ENCODE measurements at regions not wholly inside any gene's neighbourhood (a gene's known extent, or its start where the extent isn't known, plus 50 kb on each side); places are given as distances from the start of the nearest gene placed in this dataset.

DNA sequence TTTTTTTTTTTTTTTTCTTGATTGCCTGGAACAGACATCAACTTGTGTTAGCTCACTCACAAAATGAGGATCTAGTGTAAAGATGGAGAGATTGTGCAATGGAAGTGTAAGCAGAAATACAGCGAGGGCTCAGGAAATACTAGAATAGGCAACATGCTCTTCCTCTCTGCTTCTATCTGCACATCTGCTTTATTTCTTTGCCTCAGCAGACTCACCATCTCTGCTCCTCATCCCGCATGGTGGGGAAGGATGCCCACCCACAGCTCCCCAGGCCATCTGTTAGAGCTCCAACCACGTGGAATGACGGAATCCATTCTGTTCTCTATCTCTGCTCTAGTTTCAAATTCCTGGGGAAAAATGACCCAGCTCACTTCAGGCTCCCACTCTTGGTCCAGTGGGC, 128.0 kb upstream of the ADAMTS9 start:
- no peak overlapping the region for H3K4me3 ChIP-seq (ENCODE audit: low read depth, low read length)
- no peak for DNase-seq (ENCODE audit: low read depth)
- FAIRE-seq = no peak
- TF ChIP-seq, protein P1, sequence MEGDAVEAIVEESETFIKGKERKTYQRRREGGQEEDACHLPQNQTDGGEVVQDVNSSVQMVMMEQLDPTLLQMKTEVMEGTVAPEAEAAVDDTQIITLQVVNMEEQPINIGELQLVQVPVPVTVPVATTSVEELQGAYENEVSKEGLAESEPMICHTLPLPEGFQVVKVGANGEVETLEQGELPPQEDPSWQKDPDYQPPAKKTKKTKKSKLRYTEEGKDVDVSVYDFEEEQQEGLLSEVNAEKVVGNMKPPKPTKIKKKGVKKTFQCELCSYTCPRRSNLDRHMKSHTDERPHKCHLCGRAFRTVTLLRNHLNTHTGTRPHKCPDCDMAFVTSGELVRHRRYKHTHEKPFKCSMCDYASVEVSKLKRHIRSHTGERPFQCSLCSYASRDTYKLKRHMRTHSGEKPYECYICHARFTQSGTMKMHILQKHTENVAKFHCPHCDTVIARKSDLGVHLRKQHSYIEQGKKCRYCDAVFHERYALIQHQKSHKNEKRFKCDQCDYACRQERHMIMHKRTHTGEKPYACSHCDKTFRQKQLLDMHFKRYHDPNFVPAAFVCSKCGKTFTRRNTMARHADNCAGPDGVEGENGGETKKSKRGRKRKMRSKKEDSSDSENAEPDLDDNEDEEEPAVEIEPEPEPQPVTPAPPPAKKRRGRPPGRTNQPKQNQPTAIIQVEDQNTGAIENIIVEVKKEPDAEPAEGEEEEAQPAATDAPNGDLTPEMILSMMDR (IDR thresholded peaks at IDR 0.05; ENCODE audit: insufficient read depth, low read length, severe bottlenecking) = no peak
- H3K36me3 ChIP-seq (ENCODE audit: control insufficient read depth, insufficient read depth, low read length) = no peaks in the 10 kb centered on the region
- H3K27me3 ChIP-seq (ENCODE audit: control insufficient read depth, insufficient read depth, low read length) = no peaks in the 10 kb centered on the region

GRCh38 chr3:64815195-64815631, 127.4 kb upstream of the ADAMTS9 start:
- H3K36me3 ChIP-seq (ENCODE audit: control insufficient read depth, insufficient read depth, low read length) = no peaks in the 10 kb centered on the region
- H3K27me3 ChIP-seq (ENCODE audit: control insufficient read depth, insufficient read depth, low read length) = no peaks in the 10 kb centered on the region
- TF ChIP-seq, protein P1 (IDR thresholded peaks at IDR 0.05; ENCODE audit: insufficient read depth, low read length, severe bottlenecking) = no peak
- no peak overlapping the region for H3K4me3 ChIP-seq (ENCODE audit: low read depth, low read length)
- DNase-seq (ENCODE audit: low read depth) (no peak), FAIRE-seq (no peak)

- no peaks in the 10 kb centered on the region for H3K36me3 ChIP-seq (ENCODE audit: control insufficient read depth, insufficient read depth, low read length)
- H3K4me3 ChIP-seq (ENCODE audit: low read depth, low read length) = no peak overlapping the region
- DNase-seq (ENCODE audit: low read depth) (no peak), FAIRE-seq (no peak)
- no peaks in the 10 kb centered on the region for H3K27me3 ChIP-seq (ENCODE audit: control insufficient read depth, insufficient read depth, low read length)
- TF ChIP-seq, protein P1 (IDR thresholded peaks at IDR 0.05; ENCODE audit: insufficient read depth, low read length, severe bottlenecking) = no peak
These were observed 126.6 kb upstream of the ADAMTS9 start for GRCh38 chr3:64814351-64814750.

- TF ChIP-seq, protein P1 (IDR thresholded peaks at IDR 0.05; ENCODE audit: insufficient read depth, low read length, severe bottlenecking) = no peak
- no peak overlapping the region for H3K4me3 ChIP-seq (ENCODE audit: low read depth, low read length)
- no peak for FAIRE-seq
- H3K36me3 ChIP-seq (ENCODE audit: control insufficient read depth, insufficient read depth, low read length) = no peaks in the 10 kb centered on the region
- DNase-seq (ENCODE audit: low read depth) = no peak
- no peaks in the 10 kb centered on the region for H3K27me3 ChIP-seq (ENCODE audit: control insufficient read depth, insufficient read depth, low read length)
These were observed 125.5 kb upstream of the ADAMTS9 start for GRCh38 chr3:64813326-64813725.

DNA sequence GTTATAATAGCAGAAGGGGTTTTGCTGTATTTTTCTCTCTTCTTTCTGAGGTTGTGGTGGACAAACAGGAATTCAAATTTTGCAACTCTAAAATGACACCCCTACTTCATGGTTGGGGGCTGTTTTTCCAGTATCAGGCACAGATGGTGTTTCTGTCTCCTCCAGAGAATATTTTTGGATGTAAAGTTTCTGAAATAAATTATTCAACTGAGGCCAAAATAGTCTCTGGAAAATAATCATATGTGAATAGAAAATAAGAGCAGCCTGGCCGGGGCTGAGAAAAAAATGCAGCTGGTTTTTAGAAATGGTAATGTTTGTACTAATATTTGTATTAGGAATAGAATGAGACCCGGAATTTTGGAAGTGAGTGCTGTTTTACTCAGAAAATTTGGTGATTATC, 121.3 kb upstream of the ADAMTS9 start:
- H3K4me3 ChIP-seq (ENCODE audit: low read depth, low read length) = no peak overlapping the region
- TF ChIP-seq, protein P1 (IDR thresholded peaks at IDR 0.05; ENCODE audit: insufficient read depth, low read length, severe bottlenecking) = no peak
- FAIRE-seq = no peak

DNA sequence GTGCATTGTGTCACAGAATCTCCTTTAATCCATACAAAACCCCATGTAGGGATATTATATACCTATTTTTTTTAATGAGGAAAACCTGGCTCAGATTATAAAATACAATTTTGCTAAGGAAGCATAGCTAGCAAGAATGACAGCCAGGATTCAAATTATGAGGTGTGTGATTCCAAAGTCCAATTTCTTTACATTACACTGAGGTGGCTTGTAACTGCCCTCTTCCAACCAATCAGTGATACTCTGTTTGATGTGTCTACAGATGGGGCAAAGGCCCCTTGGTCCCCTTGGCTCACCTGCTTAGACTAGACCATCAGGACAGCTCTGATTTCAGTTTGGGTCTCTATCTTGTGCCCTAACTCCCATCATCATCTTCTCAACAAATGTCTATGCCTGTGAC, 120.3 kb upstream of the ADAMTS9 start:
- H3K4me3 ChIP-seq (ENCODE audit: low read depth, low read length) = no peak overlapping the region
- no peaks in the 10 kb centered on the region for H3K36me3 ChIP-seq (ENCODE audit: control insufficient read depth, insufficient read depth, low read length)
- H3K27me3 ChIP-seq (ENCODE audit: control insufficient read depth, insufficient read depth, low read length) = peaks cover 1% of the 10 kb centered on the region
- FAIRE-seq (no peak), DNase-seq (ENCODE audit: low read depth) (no peak)
- TF ChIP-seq, protein P1 (IDR thresholded peaks at IDR 0.05; ENCODE audit: insufficient read depth, low read length, severe bottlenecking) = no peak

More for the DNA sequence above, 121.3 kb upstream of the ADAMTS9 start:
- Histone ChIP-seq H3K36me3 (ENCODE audit: control insufficient read depth, insufficient read depth, low read length) (no peaks in the 10 kb centered on the region), H3K27me3 (ENCODE audit: control insufficient read depth, insufficient read depth, low read length) (peaks cover 1% of the 10 kb centered on the region)
- DNase-seq (ENCODE audit: low read depth) = no peak

Data from bronchial epithelial cell (primary cell).